Ishikawa (cell line): ENCODE measurements at regions not wholly inside any gene's neighbourhood (a gene's known extent, or its start where the extent isn't known, plus 50 kb on each side); places are given as distances from the start of the nearest gene placed in this dataset.
A peak's percentile ranks its signal among the peaks of the same experiment; 100 is the strongest.

Experiments used
- CEBPB ChIP-seq: IDR thresholded peaks from 2 replicates; pipeline ENCODE4 v1.6.1; 2012
- EP300 ChIP-seq: IDR thresholded peaks from 2 replicates; pipeline ENCODE4 v1.6.1; 2012; ENCODE audit warnings: borderline replicate concordance
- FOXM1 ChIP-seq: IDR thresholded peaks from 2 replicates; pipeline ENCODE4 v1.6.1; 2012; ENCODE audit warnings: low read depth, borderline replicate concordance
- MAX ChIP-seq: IDR thresholded peaks from 2 replicates; pipeline ENCODE4 v1.6.1; 2012
- NFIC ChIP-seq: IDR thresholded peaks from 2 replicates; pipeline ENCODE4 v1.6.1; 2012
- RAD21 ChIP-seq: IDR thresholded peaks from 2 replicates; pipeline ENCODE4 v1.6.1; 2012; ENCODE audit warnings: low read depth
- TAF1 ChIP-seq: IDR thresholded peaks from 2 replicates; pipeline ENCODE4 v1.6.1; 2012; ENCODE audit warnings: low read depth, mild to moderate bottlenecking
- TCF12 ChIP-seq: IDR thresholded peaks from 2 replicates; pipeline ENCODE4 v1.6.1; 2012; ENCODE audit warnings: low read depth
- TEAD4 ChIP-seq: IDR thresholded peaks from 2 replicates; pipeline ENCODE4 v1.6.1; 2012
- YY1 ChIP-seq: IDR thresholded peaks from 2 replicates; pipeline ENCODE4 v1.6.1; 2012; ENCODE audit warnings: low read depth
- TF ChIP-seq, protein P1 (sequence below): IDR thresholded peaks from 2 replicates; pipeline ENCODE4 v1.6.1; 2012
- TF ChIP-seq, protein P2 (sequence below): IDR thresholded peaks from 2 replicates; pipeline ENCODE4 v1.6.1; 2012; ENCODE audit warnings: low read depth, mild to moderate bottlenecking

DNA sequence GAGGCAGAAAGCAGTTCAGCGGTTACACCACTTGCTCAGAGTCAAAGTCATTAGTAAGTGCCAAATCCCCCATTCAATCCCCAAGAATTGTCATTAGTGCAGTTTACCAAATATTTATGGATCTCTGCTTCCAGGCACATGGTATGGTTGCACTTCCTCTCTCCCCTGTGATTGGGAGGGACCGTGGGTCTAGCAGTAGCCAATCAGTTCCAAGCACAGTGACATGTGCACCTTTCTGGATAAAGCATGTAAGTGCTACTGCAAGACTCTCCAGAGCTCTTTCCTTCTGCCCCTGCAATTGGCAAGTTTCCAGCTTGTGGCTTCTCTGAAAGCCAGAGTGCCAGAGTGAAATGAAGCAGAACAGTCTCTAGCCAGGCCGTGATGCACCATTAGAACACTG, 85.3 kb upstream of the FLRT2 start:
- TF ChIP-seq FOXM1 (no peak), EP300 (no peak), YY1 (no peak), TEAD4 (no peak), NFIC (peak; percentile 72), RAD21 (no peak), MAX (peak; percentile 40), TAF1 (no peak), TCF12 (no peak), CEBPB (no peak)
- TF ChIP-seq, protein P1, sequence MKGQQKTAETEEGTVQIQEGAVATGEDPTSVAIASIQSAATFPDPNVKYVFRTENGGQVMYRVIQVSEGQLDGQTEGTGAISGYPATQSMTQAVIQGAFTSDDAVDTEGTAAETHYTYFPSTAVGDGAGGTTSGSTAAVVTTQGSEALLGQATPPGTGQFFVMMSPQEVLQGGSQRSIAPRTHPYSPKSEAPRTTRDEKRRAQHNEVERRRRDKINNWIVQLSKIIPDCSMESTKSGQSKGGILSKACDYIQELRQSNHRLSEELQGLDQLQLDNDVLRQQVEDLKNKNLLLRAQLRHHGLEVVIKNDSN = peak; percentile 4; the same call in 1 of the 2 replicates
- TF ChIP-seq, protein P2, sequence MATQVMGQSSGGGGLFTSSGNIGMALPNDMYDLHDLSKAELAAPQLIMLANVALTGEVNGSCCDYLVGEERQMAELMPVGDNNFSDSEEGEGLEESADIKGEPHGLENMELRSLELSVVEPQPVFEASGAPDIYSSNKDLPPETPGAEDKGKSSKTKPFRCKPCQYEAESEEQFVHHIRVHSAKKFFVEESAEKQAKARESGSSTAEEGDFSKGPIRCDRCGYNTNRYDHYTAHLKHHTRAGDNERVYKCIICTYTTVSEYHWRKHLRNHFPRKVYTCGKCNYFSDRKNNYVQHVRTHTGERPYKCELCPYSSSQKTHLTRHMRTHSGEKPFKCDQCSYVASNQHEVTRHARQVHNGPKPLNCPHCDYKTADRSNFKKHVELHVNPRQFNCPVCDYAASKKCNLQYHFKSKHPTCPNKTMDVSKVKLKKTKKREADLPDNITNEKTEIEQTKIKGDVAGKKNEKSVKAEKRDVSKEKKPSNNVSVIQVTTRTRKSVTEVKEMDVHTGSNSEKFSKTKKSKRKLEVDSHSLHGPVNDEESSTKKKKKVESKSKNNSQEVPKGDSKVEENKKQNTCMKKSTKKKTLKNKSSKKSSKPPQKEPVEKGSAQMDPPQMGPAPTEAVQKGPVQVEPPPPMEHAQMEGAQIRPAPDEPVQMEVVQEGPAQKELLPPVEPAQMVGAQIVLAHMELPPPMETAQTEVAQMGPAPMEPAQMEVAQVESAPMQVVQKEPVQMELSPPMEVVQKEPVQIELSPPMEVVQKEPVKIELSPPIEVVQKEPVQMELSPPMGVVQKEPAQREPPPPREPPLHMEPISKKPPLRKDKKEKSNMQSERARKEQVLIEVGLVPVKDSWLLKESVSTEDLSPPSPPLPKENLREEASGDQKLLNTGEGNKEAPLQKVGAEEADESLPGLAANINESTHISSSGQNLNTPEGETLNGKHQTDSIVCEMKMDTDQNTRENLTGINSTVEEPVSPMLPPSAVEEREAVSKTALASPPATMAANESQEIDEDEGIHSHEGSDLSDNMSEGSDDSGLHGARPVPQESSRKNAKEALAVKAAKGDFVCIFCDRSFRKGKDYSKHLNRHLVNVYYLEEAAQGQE = no peak
